B cell (primary cell): ENCODE measurements at regions not wholly inside any gene's neighbourhood (a gene's known extent, or its start where the extent isn't known, plus 50 kb on each side); places are given as distances from the start of the nearest gene placed in this dataset.

Source experiments
- ATAC-seq: fragments of 200-7000 bp; cut with Tn5 transposase; one replicate; pipeline ENCODE4 v1.10.0; 2021; ENCODE audit warnings: low read depth, mild to moderate bottlenecking, moderate number of reproducible peaks, moderate library complexity
- CTCF ChIA-PET: fragments of 350-600 bp; sonication (Branson Sonifier 250); formaldehyde crosslinking; loops from one replicate; lab custom pipeline; 2021; ENCODE audit warnings: antibody characterized with exemption, inconsistent platforms; lab: Charles Lee
- POLR2A ChIA-PET: fragments of 350-600 bp; sonication (Branson Sonifier 250); formaldehyde crosslinking; loops from one replicate; lab custom pipeline; 2021; ENCODE audit warnings: antibody characterized with exemption; lab: Charles Lee
- DNase-seq: peaks from one replicate; pipeline ENCODE4 v3.0.0; 2013
- H2AFZ ChIP-seq: 2 replicates; pipeline ENCODE4 v1.6.1; 2012; ENCODE audit warnings: mild to moderate bottlenecking, low read depth, low read length; ENCODE audit not compliant: insufficient read depth, poor library complexity, severe bottlenecking
- H3K27ac ChIP-seq, 2 donors: 1 replicate in 1 of 2; 2 replicates in 1 of 2; pipeline ENCODE4 v1.5.1; 2012 to 2013; ENCODE audit warnings: low read length in 2 of 2, mild to moderate bottlenecking in 2 of 2, moderate library complexity in 1 of 2
- H3K27me3 ChIP-seq, 4 experiments: fragments of 200-600 bp in 1 of 4; sonication (generic) in 1 of 4; replicated peaks in 1 of 4; 1 replicate in 2 of 4; 2 replicates in 2 of 4; pipeline versions ENCODE4 v1.6.1 to v1.7.0; 2013 to 2016; ENCODE audit warnings: low read length in 3 of 4, mild to moderate bottlenecking in 2 of 4, mixed read lengths in 1 of 4, moderate library complexity in 1 of 4; ENCODE audit not compliant: insufficient read depth in 4 of 4, control insufficient read depth in 3 of 4; ENCODE audit errors: control extremely low read depth in 1 of 4
- H3K36me3 ChIP-seq, 2 experiments: replicated peaks in 1 of 2; 1 replicate in 1 of 2; 2 replicates in 1 of 2; pipeline versions ENCODE4 v1.6.1 to v1.7.1; 2013; ENCODE audit warnings: low read length in 1 of 2; ENCODE audit not compliant: insufficient read depth in 2 of 2, control insufficient read depth in 1 of 2; ENCODE audit errors: control extremely low read depth in 1 of 2, extremely low read depth in 1 of 2
- H3K4me1 ChIP-seq, 2 donors: fragments of 200-600 bp in 1 of 2; sonication (generic) in 1 of 2; 1 replicate in 1 of 2; 2 replicates in 1 of 2; pipeline versions ENCODE4 v1.5.1 to v1.6.1; 2013 to 2017; ENCODE audit warnings: low read length in 2 of 2; ENCODE audit not compliant: control insufficient read depth in 2 of 2, insufficient read depth in 2 of 2
- H3K4me2 ChIP-seq: replicated peaks from 2 replicates; pipeline ENCODE3; 2012; ENCODE audit warnings: mild to moderate bottlenecking, low read depth, low read length; ENCODE audit not compliant: poor library complexity, severe bottlenecking
- H3K4me3 ChIP-seq, 5 experiments: fragments of 200-600 bp in 1 of 5; sonication (generic) in 1 of 5; 1 replicate in 3 of 5; 2 replicates in 2 of 5; pipeline versions ENCODE4 v1.5.1 to v1.7.0; 2011 to 2016; ENCODE audit warnings: low read length in 4 of 5, mild to moderate bottlenecking in 4 of 5, low read depth in 2 of 5, control low read depth in 1 of 5, moderate library complexity in 1 of 5; ENCODE audit not compliant: insufficient read depth in 1 of 5; ENCODE audit errors: control extremely low read depth in 1 of 5, extremely low read depth in 1 of 5
- H3K79me2 ChIP-seq: fragments of 200-600 bp; sonication (generic); one replicate; pipeline ENCODE4 v1.6.0; 2016; ENCODE audit warnings: low read length; ENCODE audit not compliant: control insufficient read depth, insufficient read depth
- H3K9ac ChIP-seq: fragments of 200-600 bp; sonication (generic); 2 replicates; pipeline ENCODE4 v1.6.1; 2017; ENCODE audit warnings: mild to moderate bottlenecking, low read length, moderate library complexity
- H3K9me3 ChIP-seq, 3 donors: one replicate each; pipeline versions ENCODE4 v1.6.1 to v1.7.1; 2013; ENCODE audit warnings: low read length in 2 of 3; ENCODE audit not compliant: control insufficient read depth in 2 of 3, insufficient read depth in 1 of 3; ENCODE audit errors: control extremely low read depth in 1 of 3
- H4K20me1 ChIP-seq: 2 replicates; pipeline ENCODE4 v1.6.0; 2012; ENCODE audit warnings: mild to moderate bottlenecking, low read length; ENCODE audit not compliant: insufficient read depth, control insufficient read depth, poor library complexity, severe bottlenecking
- H3K27ac Mint-ChIP-seq: one replicate; pipeline ENCODE4 v1.8.0; 2021; ENCODE audit warnings: mixed read lengths
- H3K27me3 Mint-ChIP-seq: one replicate; pipeline ENCODE4 v1.8.0; 2021; ENCODE audit warnings: mixed read lengths
- H3K4me1 Mint-ChIP-seq: one replicate; pipeline ENCODE4 v1.8.0; 2021; ENCODE audit warnings: mixed read lengths
- H3K4me3 Mint-ChIP-seq: one replicate; pipeline ENCODE4 v1.8.0; 2021; ENCODE audit warnings: mixed read lengths
- H3K9me3 Mint-ChIP-seq: one replicate; pipeline ENCODE4 v1.8.0; 2022; ENCODE audit warnings: mixed read lengths; ENCODE audit not compliant: insufficient read depth
- CTCF ChIP-seq: fragments of 200-600 bp; IDR thresholded peaks from one replicate; pipeline ENCODE4 v1.8.0; 2022; ENCODE audit warnings: antibody characterized with exemption, mild to moderate bottlenecking
- EZH2 ChIP-seq: IDR thresholded peaks from 2 replicates; pipeline ENCODE4 v1.6.1; 2012; ENCODE audit warnings: borderline replicate concordance, low read depth, mild to moderate bottlenecking, moderate library complexity, low read length; ENCODE audit not compliant: insufficient read depth, poor library complexity, severe bottlenecking
- WGBS: methylation state at CpG from one replicate; pipeline ENCODE4 v1.1.5; 2013; ENCODE audit warnings: missing lambda C conversion rate; ENCODE audit not compliant: insufficient coverage; 5-methylcytosine and 5-hydroxymethylcytosine counted together
- intact Hi-C: fragments of 100-400 bp; cut with micrococcal nuclease; formaldehyde crosslinking; loops from one replicate; pipeline ENCODE4 v1.10.0; 2022

- Mint-ChIP-seq H3K4me1 (no peaks in the 10 kb centered on the region), H3K27me3 (no peaks in the 10 kb centered on the region), H3K4me3 (no peak overlapping the region), H3K27ac (no peak overlapping the region), H3K9me3 (peaks cover 7% of the 10 kb centered on the region)
- no peak overlapping the region for H2AFZ ChIP-seq
- H4K20me1 ChIP-seq = no peaks in the 10 kb centered on the region
- H3K36me3 ChIP-seq = no peaks in the 10 kb centered on the region
- H3K27me3 ChIP-seq = no peaks in the 10 kb centered on the region
- H3K9me3 ChIP-seq = no peaks in the 10 kb centered on the region
- H3K4me3 ChIP-seq = no peak overlapping the region
- TF ChIP-seq CTCF (no peak), EZH2 (no peak)
- H3K4me1 ChIP-seq = no peaks in the 10 kb centered on the region
- no peak overlapping the region for H3K9ac ChIP-seq
- no peak for DNase-seq
- H3K79me2 ChIP-seq = no peaks in the 10 kb centered on the region
- H3K27ac ChIP-seq = no peak overlapping the region
- ChIA-PET CTCF (no interaction called here), POLR2A (no interaction called here)
- intact Hi-C loops = no loop called here
- H3K4me2 ChIP-seq = no peak overlapping the region
- no peak for ATAC-seq
- WGBS = 100% methylated on average over 1 of the region's 1 CpG
These were observed 134.1 kb upstream of the TOX3 start for GRCh38 chr16:52680993-52681392.

- WGBS = no CpG with 5 or more reads among the region's 2 CpGs
- no peaks in the 10 kb centered on the region for H3K36me3 ChIP-seq
- intact Hi-C loops = no loop called here
These were observed 130.6 kb upstream of the TOX3 start for GRCh38 chr16:52677501-52677900.

More at GRCh38 chr16:52677501-52677900, 130.6 kb upstream of the TOX3 start:
- ChIA-PET CTCF (no interaction called here), POLR2A (no interaction called here)
- Histone ChIP-seq H2AFZ (no peak overlapping the region), H3K9me3 (no peaks in the 10 kb centered on the region), H3K4me1 (no peaks in the 10 kb centered on the region), H3K27me3 (no peaks in the 10 kb centered on the region), H3K4me3 (no peak overlapping the region), H3K9ac (no peak overlapping the region), H3K4me2 (no peak overlapping the region), H3K27ac (no peak overlapping the region), H4K20me1 (no peaks in the 10 kb centered on the region), H3K79me2 (no peaks in the 10 kb centered on the region)
- Mint-ChIP-seq H3K4me3 (no peak overlapping the region), H3K4me1 (no peaks in the 10 kb centered on the region), H3K27ac (no peak overlapping the region), H3K9me3 (no peaks in the 10 kb centered on the region), H3K27me3 (no peaks in the 10 kb centered on the region)
- DNase-seq = no peak
- no peak for TF ChIP-seq CTCF
- no peak for ATAC-seq
